K562 (cell line): ENCODE measurements at regions not wholly inside any gene's neighbourhood (a gene's known extent, or its start where the extent isn't known, plus 50 kb on each side); places are given as distances from the start of the nearest gene placed in this dataset.

Experiments used
- ATAC-seq: fragments of 200-7000 bp; cut with Tn5 transposase; 3 replicates; pipeline ENCODE4 v1.9.1; 2020; ENCODE audit warnings: moderate library complexity
- BruUV-seq: library from RNA; stranded (reverse); fragments of 400-500 nt; replicated peaks from 2 replicates; lab custom pipeline; 2021; lab: Mats Ljungman, UMichigan
- CTCF ChIA-PET: fragments of 300-600 bp; formaldehyde crosslinking; extraction: SDS; loops from one replicate; lab custom pipeline; 2021; ENCODE audit warnings: low intra/inter-chr PET ratio; lab: Yijun Ruan, JAX
- POLR2A ChIA-PET: fragments of 300-600, 350-650 bp; sonication (Branson Sonifier 250); formaldehyde crosslinking; extraction: SDS; loops from one replicate; lab custom pipeline; 2021; ENCODE audit warnings: antibody characterized with exemption, inconsistent platforms; lab: Yijun Ruan, JAX
- DNase-seq, 4 experiments: peaks; one replicate each; pipeline versions ENCODE4 v3.0.0 to v3.0.0-alpha.2; 2011 to 2018; ENCODE audit warnings: low spot score in 3 of 4, mixed read lengths in 3 of 4; ENCODE audit errors: extremely low read depth in 1 of 4
- FAIRE-seq: peaks from 2 replicates; lab custom pipeline; 2011; peaks lifted over from hg19 to GRCh38; lab: Jason Lieb, UNC
- H2AFZ ChIP-seq: 2 replicates; pipeline ENCODE4 v1.6.0; 2011; ENCODE audit warnings: low read depth, low read length, control low read depth, inconsistent platforms
- H3K27ac ChIP-seq: fragments of 200-600 bp; 3 replicates; pipeline ENCODE4 v1.8.0; 2011; ENCODE audit warnings: low read depth, mild to moderate bottlenecking, control low read depth, inconsistent platforms, low read length, moderate library complexity, mixed read lengths; ENCODE audit errors: extremely low read depth
- H3K27me3 ChIP-seq, 2 experiments: fragments of 300-600 bp in 1 of 2; 2 replicates in 1 of 2; 3 replicates in 1 of 2; pipeline versions ENCODE4 v1.6.0 to v1.8.0; 2011; ENCODE audit warnings: inconsistent platforms in 2 of 2, low read length in 2 of 2, mild to moderate bottlenecking in 1 of 2, mixed read lengths in 1 of 2, moderate library complexity in 1 of 2; ENCODE audit not compliant: control insufficient read depth in 2 of 2, insufficient read depth in 2 of 2
- H3K36me3 ChIP-seq: fragments of 300-600 bp; 3 replicates; pipeline ENCODE4 v1.8.0; 2011; ENCODE audit warnings: mild to moderate bottlenecking, low read length, inconsistent platforms; ENCODE audit not compliant: control insufficient read depth, insufficient read depth
- H3K4me1 ChIP-seq, 2 experiments: fragments of 200-600 bp in 1 of 2; replicated peaks in 1 of 2; 2 replicates in 1 of 2; 3 replicates in 1 of 2; pipeline versions ENCODE4 v1.5.1 to v1.8.0; 2011; ENCODE audit warnings: inconsistent platforms in 2 of 2, low read length in 2 of 2, mild to moderate bottlenecking in 1 of 2, mixed read lengths in 1 of 2, moderate library complexity in 1 of 2; ENCODE audit not compliant: control insufficient read depth in 2 of 2, insufficient read depth in 2 of 2
- H3K4me2 ChIP-seq: 2 replicates; pipeline ENCODE4 v1.6.1; 2011; ENCODE audit warnings: low read length, control low read depth, inconsistent platforms, mixed read lengths; ENCODE audit not compliant: insufficient read depth
- H3K4me3 ChIP-seq: fragments of 200-600 bp; sonication (generic), shearing (Covaris generic); 2 replicates; pipeline ENCODE4 v1.5.1; 2016; ENCODE audit warnings: control low read depth, inconsistent platforms
- H3K79me2 ChIP-seq: fragments of 200-600 bp; 3 replicates; pipeline ENCODE4 v1.8.0; 2011; ENCODE audit warnings: low read length, inconsistent platforms; ENCODE audit not compliant: control insufficient read depth, insufficient read depth
- H3K9ac ChIP-seq, 2 experiments: 2 replicates each; pipeline versions ENCODE4 v1.6.0 to v1.6.1; 2011; ENCODE audit warnings: low read depth in 2 of 2, low read length in 2 of 2, control low read depth in 1 of 2, inconsistent platforms in 1 of 2, mild to moderate bottlenecking in 1 of 2, mixed read lengths in 1 of 2; ENCODE audit not compliant: insufficient read depth in 1 of 2
- H3K9me1 ChIP-seq: one replicate; pipeline ENCODE4 v1.6.0; 2011; ENCODE audit warnings: inconsistent platforms, mild to moderate bottlenecking, low read length, moderate library complexity; ENCODE audit not compliant: control insufficient read depth, insufficient read depth
- H3K9me3 ChIP-seq: replicated peaks from 2 replicates; pipeline ENCODE4 v1.5.1; 2011; ENCODE audit warnings: low read depth, low read length, inconsistent platforms; ENCODE audit not compliant: control insufficient read depth, insufficient read depth
- H4K20me1 ChIP-seq: replicated peaks from 2 replicates; pipeline ENCODE4 v1.6.1; 2011; ENCODE audit warnings: low read length, inconsistent platforms, mixed read lengths; ENCODE audit not compliant: control insufficient read depth, insufficient read depth
- FOXA1 ChIP-seq: fragments of 450-650 bp; IDR thresholded peaks from 2 replicates; pipeline ENCODE4 v1.6.1; 2016; ENCODE audit warnings: mild to moderate bottlenecking, borderline replicate concordance
- FOXM1 ChIP-seq, 2 experiments: fragments of 450-650 bp in 1 of 2; sonication (generic) in 1 of 2; formaldehyde crosslinking in 1 of 2; IDR thresholded peaks; 2 replicates each; pipeline versions ENCODE4 v1.6.1 to v1.9.0; 2017 to 2022; ENCODE audit warnings: low read depth in 2 of 2, mild to moderate bottlenecking in 2 of 2, missing genetic modification reagents in 1 of 2, moderate library complexity in 1 of 2
- FUS ChIP-seq: fragments of 200-400 bp; formaldehyde crosslinking; optimal IDR thresholded peaks from 2 replicates; pipeline ENCODE3; 2017; ENCODE audit warnings: low read depth, low read length
- JUN ChIP-seq, 2 experiments: sonication (generic) in 1 of 2; formaldehyde crosslinking in 1 of 2; IDR thresholded peaks; 2 replicates each; pipeline versions ENCODE4 v1.6.1 to v1.8.0; 2012 to 2022; ENCODE audit warnings: borderline replicate concordance in 2 of 2, mild to moderate bottlenecking in 2 of 2, improper control_type of control experiment in 1 of 2, low read depth in 1 of 2, low read length in 1 of 2, missing genetic modification reagents in 1 of 2
- SMARCB1 ChIP-seq: IDR thresholded peaks from 2 replicates; pipeline ENCODE4 v1.6.1; 2011; ENCODE audit warnings: improper control_type of control experiment, low read depth; ENCODE audit not compliant: insufficient read length
- STAG1 ChIP-seq: sonication (generic); formaldehyde crosslinking; IDR thresholded peaks from 2 replicates; pipeline ENCODE4 v1.5.0; 2020; ENCODE audit warnings: missing genetic modification reagents, borderline replicate concordance
- TCF3 ChIP-seq: sonication (generic); formaldehyde crosslinking; IDR thresholded peaks from 2 replicates; pipeline ENCODE4 v1.4.0; 2020; ENCODE audit warnings: mild to moderate bottlenecking, missing genetic modification reagents
- ZBTB2 ChIP-seq: fragments of 450-650 bp; IDR thresholded peaks from 2 replicates; pipeline ENCODE4 v1.6.1; 2016; ENCODE audit warnings: antibody characterized with exemption
- ZNF407 ChIP-seq: fragments of 450-650 bp; IDR thresholded peaks from 2 replicates; pipeline ENCODE4 v1.6.1; 2016; ENCODE audit warnings: low read depth
- ZNF740 ChIP-seq, 3 experiments: fragments of 200-800 bp in 1 of 3; sonication (Bioruptor generic) in 1 of 3; sonication (generic) in 1 of 3; formaldehyde crosslinking in 1 of 3; IDR thresholded peaks; 2 replicates each; pipeline versions ENCODE4 v1.6.1 to v1.8.0; 2016 to 2022; ENCODE audit warnings: mild to moderate bottlenecking in 2 of 3, missing compliant biosample characterization in 2 of 3, missing genetic modification characterization in 2 of 3, missing genetic modification reagents in 1 of 3
- ZNF785 ChIP-seq: fragments of 250-450 bp; sonication (Bioruptor Pico); IDR thresholded peaks from 2 replicates; pipeline ENCODE4 v1.4.0; 2020; ENCODE audit warnings: mild to moderate bottlenecking
- WGBS: fragments of 100-300 bp; shearing (Covaris generic); methylation state at CpG from one replicate; pipeline ENCODE4 v1.1.6; 2016; ENCODE audit warnings: low coverage, mixed read lengths; ENCODE audit not compliant: insufficient coverage; ENCODE audit errors: missing lambda C conversion rate; 5-methylcytosine and 5-hydroxymethylcytosine counted together
- in situ Hi-C: fragments of 300-500 bp; cut with MboI; formaldehyde crosslinking; loops from 4 replicates; pipeline ENCODE4 v1.15.0; 2018; ENCODE audit warnings: inconsistent platforms, mixed read lengths
- intact Hi-C: fragments of 100-400 bp; cut with micrococcal nuclease; formaldehyde crosslinking; loops from 2 replicates; pipeline ENCODE4 v1.14.2; 2022

- ATAC-seq, result no peak
- DNase-seq, result no peak
- Histone ChIP-seq H3K4me2 (no peak overlapping the region), H4K20me1 (no peaks in the 10 kb centered on the region), H3K27me3 (no peaks in the 10 kb centered on the region), H3K79me2 (no peaks in the 10 kb centered on the region), H3K9me1 (no peaks in the 10 kb centered on the region), H3K4me3 (no peak overlapping the region), H3K9ac (no peak overlapping the region), H3K27ac (no peak overlapping the region), H3K36me3 (no peaks in the 10 kb centered on the region), H3K4me1 (no peaks in the 10 kb centered on the region), H2AFZ (no peak overlapping the region), H3K9me3 (no peaks in the 10 kb centered on the region)
- ChIA-PET POLR2A (no interaction called here), CTCF (no interaction called here)
- 0% methylated on average over 2 of the region's 2 CpGs for WGBS
- intact Hi-C loops (no loop called here), in situ Hi-C loops (no loop called here)
- no TSS peak for BruUV-seq
- FAIRE-seq, result no peak
- TF ChIP-seq ZNF785 (CRISPR knock-in tag) (no peak), SMARCB1 (no peak), ZBTB2 (no peak), STAG1 (CRISPR knock-in tag) (no peak), ZNF407 (no peak), FOXA1 (no peak), JUN (IDR thresholded peaks at IDR 0.05; ENCODE audit: borderline replicate concordance, low read depth, low read length) (no peak), JUN (CRISPR knock-in tag; IDR thresholded peaks at IDR 0.05; ENCODE audit: borderline replicate concordance) (no peak), FOXM1 (IDR thresholded peaks at IDR 0.05; ENCODE audit: low read depth) (no peak), FOXM1 (CRISPR knock-in tag; IDR thresholded peaks at IDR 0.05; ENCODE audit: low read depth) (no peak), ZNF740 (CRISPR knock-in tag; IDR thresholded peaks at IDR 0.05) (no peak), ZNF740 (tag; IDR thresholded peaks at IDR 0.05) (no peak), FUS (no peak), TCF3 (CRISPR knock-in tag) (no peak)
These were observed 410.6 kb downstream of the DAD1 start for GRCh38 chr14:22178333-22178839.
